IMR-90 (cell line): ENCODE measurements at regions not wholly inside any gene's neighbourhood (a gene's known extent, or its start where the extent isn't known, plus 50 kb on each side); places are given as distances from the start of the nearest gene placed in this dataset.

Experiments
- ATAC-seq: fragments of 200-7000 bp; cut with Tn5 transposase; 2 replicates; pipeline ENCODE4 v1.9.1; 2020; ENCODE audit warnings: low read depth, mild to moderate bottlenecking, moderate library complexity
- BruUV-seq: library from RNA; stranded (reverse); fragments of 400-500 nt; replicated peaks from 2 replicates; lab custom pipeline; 2021; lab: Mats Ljungman, UMichigan
- CTCF ChIA-PET: fragments of 300-600 bp; formaldehyde crosslinking; extraction: SDS; loops from one replicate; lab custom pipeline; 2021; ENCODE audit warnings: antibody characterized with exemption; lab: Yijun Ruan, JAX
- POLR2A ChIA-PET: fragments of 300-600 bp; sonication (Branson Sonifier 250); formaldehyde crosslinking; loops from one replicate; lab custom pipeline; 2022; ENCODE audit warnings: antibody characterized with exemption; ENCODE audit not compliant: unreplicated experiment; lab: Charles Lee
- DNase-seq: peaks from one replicate; pipeline ENCODE4 v3.0.0; 2013
- H2AFZ ChIP-seq: replicated peaks from 2 replicates; pipeline ENCODE3; 2013; ENCODE audit warnings: low read length, mild to moderate bottlenecking; ENCODE audit not compliant: poor library complexity
- H2AK5ac ChIP-seq: 2 replicates; pipeline ENCODE4 v1.6.1; 2013; ENCODE audit warnings: low read depth, low read length, inconsistent platforms
- H2AK9ac ChIP-seq: replicated peaks from 2 replicates; pipeline ENCODE3; 2013; ENCODE audit warnings: mild to moderate bottlenecking, low read depth, low read length, moderate library complexity; ENCODE audit not compliant: poor library complexity
- H2BK120ac ChIP-seq: 2 replicates; pipeline ENCODE4 v1.6.1; 2013; ENCODE audit warnings: low read depth, low read length, inconsistent platforms
- H2BK15ac ChIP-seq: 3 replicates; pipeline ENCODE4 v1.6.1; 2013; ENCODE audit warnings: low read depth, low read length, inconsistent platforms
- H2BK20ac ChIP-seq: 2 replicates; pipeline ENCODE4 v1.6.1; 2013; ENCODE audit warnings: low read depth, mild to moderate bottlenecking, inconsistent platforms, low read length, moderate library complexity
- H2BK5ac ChIP-seq: 2 replicates; pipeline ENCODE4 v1.6.1; 2013; ENCODE audit warnings: mild to moderate bottlenecking, low read depth, low read length, inconsistent platforms; ENCODE audit not compliant: poor library complexity, severe bottlenecking
- H3K14ac ChIP-seq: replicated peaks from 2 replicates; pipeline ENCODE4 v1.6.1; 2013; ENCODE audit warnings: low read depth, low read length, inconsistent platforms
- H3K18ac ChIP-seq: 2 replicates; pipeline ENCODE4 v1.6.1; 2013; ENCODE audit warnings: low read depth, low read length, control low read depth
- H3K23ac ChIP-seq: 2 replicates; pipeline ENCODE4 v1.6.1; 2013; ENCODE audit warnings: low read depth, low read length, inconsistent platforms
- H3K27ac ChIP-seq: 2 replicates; pipeline ENCODE4 v1.5.1; 2013; ENCODE audit warnings: mild to moderate bottlenecking, control low read depth, low read length; ENCODE audit not compliant: insufficient read depth
- H3K27me3 ChIP-seq: 2 replicates; pipeline ENCODE4 v1.6.1; 2013; ENCODE audit warnings: low read length; ENCODE audit not compliant: control insufficient read depth, insufficient read depth
- H3K36me3 ChIP-seq: 2 replicates; pipeline ENCODE4 v1.6.1; 2013; ENCODE audit warnings: low read length, mixed read lengths; ENCODE audit not compliant: control insufficient read depth, insufficient read depth
- H3K4ac ChIP-seq: 2 replicates; pipeline ENCODE4 v1.6.1; 2013; ENCODE audit warnings: low read depth, low read length, inconsistent platforms
- H3K4me1 ChIP-seq: 2 replicates; pipeline ENCODE4 v1.6.1; 2013; ENCODE audit warnings: low read length, mixed read lengths; ENCODE audit not compliant: control insufficient read depth, insufficient read depth
- H3K4me2 ChIP-seq: 2 replicates; pipeline ENCODE4 v1.6.1; 2013; ENCODE audit warnings: low read depth, mild to moderate bottlenecking, control low read depth, low read length, moderate library complexity
- H3K4me3 ChIP-seq: 2 replicates; pipeline ENCODE4 v1.5.1; 2013; ENCODE audit warnings: low read depth, mild to moderate bottlenecking, control low read depth, low read length, moderate library complexity; ENCODE audit not compliant: insufficient read depth
- H3K56ac ChIP-seq: 2 replicates; pipeline ENCODE4 v1.6.1; 2013; ENCODE audit warnings: low read length, inconsistent platforms; ENCODE audit not compliant: insufficient read depth; ENCODE audit errors: extremely low read depth
- H3K79me1 ChIP-seq, 2 experiments: 2 replicates each; pipeline ENCODE4 v1.6.1; 2013; ENCODE audit warnings: low read length in 2 of 2, inconsistent platforms in 1 of 2, low read depth in 1 of 2
- H3K9ac ChIP-seq: 2 replicates; pipeline ENCODE4 v1.6.1; 2013; ENCODE audit warnings: low read depth, low read length, control low read depth
- H3K9me1 ChIP-seq: 2 replicates; pipeline ENCODE4 v1.6.1; 2013; ENCODE audit warnings: low read length, inconsistent platforms; ENCODE audit not compliant: insufficient read depth
- H3K9me3 ChIP-seq: 2 replicates; pipeline ENCODE4 v1.6.1; 2013; ENCODE audit warnings: low read length; ENCODE audit not compliant: control insufficient read depth, insufficient read depth
- H4K20me1 ChIP-seq: 2 replicates; pipeline ENCODE4 v1.6.1; 2013; ENCODE audit warnings: low read length, inconsistent platforms; ENCODE audit not compliant: insufficient read depth
- H4K5ac ChIP-seq: 2 replicates; pipeline ENCODE4 v1.6.1; 2013; ENCODE audit warnings: mild to moderate bottlenecking, low read depth, low read length, control low read depth
- H4K8ac ChIP-seq, 2 experiments: 2 replicates each; pipeline ENCODE4 v1.6.1; 2013; ENCODE audit warnings: low read depth in 2 of 2, low read length in 2 of 2, control low read depth in 1 of 2, inconsistent platforms in 1 of 2
- H4K91ac ChIP-seq: 2 replicates; pipeline ENCODE4 v1.6.1; 2013; ENCODE audit warnings: low read depth, low read length, inconsistent platforms; ENCODE audit not compliant: insufficient read depth
- BHLHE40 ChIP-seq: fragments of 150-350 bp; IDR thresholded peaks from 2 replicates; pipeline ENCODE4 v1.6.1; 2016; ENCODE audit warnings: mild to moderate bottlenecking, low read depth, low read length
- CEBPB ChIP-seq: IDR thresholded peaks from 2 replicates; pipeline ENCODE4 v1.6.1; 2012; ENCODE audit warnings: low read depth, low read length, improper control_type of control experiment
- CHD1 ChIP-seq: IDR thresholded peaks from 2 replicates; pipeline ENCODE4 v1.6.1; 2012; ENCODE audit warnings: low read depth, low read length, improper control_type of control experiment
- CTCF ChIP-seq: conservative IDR thresholded peaks from 2 replicates; pipeline ENCODE4 v1.5.1; 2012; ENCODE audit warnings: mild to moderate bottlenecking, low read depth, low read length, improper control_type of control experiment
- ELK1 ChIP-seq: fragments of 150-350 bp; IDR thresholded peaks from 2 replicates; pipeline ENCODE4 v1.6.1; 2016; ENCODE audit warnings: low read depth, mild to moderate bottlenecking, low read length, moderate library complexity, borderline replicate concordance
- FOS ChIP-seq: fragments of 150-350 bp; IDR thresholded peaks from 2 replicates; pipeline ENCODE4 v1.6.1; 2016; ENCODE audit warnings: low read depth, low read length
- MAFK ChIP-seq: IDR thresholded peaks from 2 replicates; pipeline ENCODE4 v1.6.1; 2012; ENCODE audit warnings: low read depth, low read length, improper control_type of control experiment
- MAZ ChIP-seq: IDR thresholded peaks from 2 replicates; pipeline ENCODE4 v1.6.1; 2012; ENCODE audit warnings: low read depth, mild to moderate bottlenecking, low read length, improper control_type of control experiment, moderate library complexity, borderline replicate concordance
- MXI1 ChIP-seq: IDR thresholded peaks from 2 replicates; pipeline ENCODE4 v1.6.1; 2012; ENCODE audit warnings: low read depth, mild to moderate bottlenecking, low read length, moderate library complexity, borderline replicate concordance
- NFE2L2 ChIP-seq: fragments of 150-350 bp; IDR thresholded peaks from 2 replicates; pipeline ENCODE4 v1.6.1; 2016; ENCODE audit warnings: low read depth, mild to moderate bottlenecking, low read length
- POLR2A ChIP-seq: IDR thresholded peaks from 2 replicates; pipeline ENCODE4 v1.6.1; 2012; ENCODE audit warnings: mild to moderate bottlenecking, low read depth, low read length
- RAD21 ChIP-seq: IDR thresholded peaks from 2 replicates; pipeline ENCODE4 v1.6.1; 2012; ENCODE audit warnings: low read length, improper control_type of control experiment
- RCOR1 ChIP-seq: IDR thresholded peaks from 2 replicates; pipeline ENCODE4 v1.6.1; 2012; ENCODE audit warnings: mild to moderate bottlenecking, low read length, improper control_type of control experiment; ENCODE audit not compliant: insufficient replicate concordance
- RFX5 ChIP-seq: IDR thresholded peaks from 2 replicates; pipeline ENCODE4 v1.8.0; 2012; ENCODE audit warnings: low read depth, mild to moderate bottlenecking, low read length, moderate library complexity
- SMC3 ChIP-seq: fragments of 150-350 bp; IDR thresholded peaks from 2 replicates; pipeline ENCODE4 v1.6.1; 2016; ENCODE audit warnings: low read depth, mild to moderate bottlenecking, antibody characterized with exemption, low read length, moderate library complexity
- USF2 ChIP-seq: fragments of 150-350 bp; IDR thresholded peaks from 2 replicates; pipeline ENCODE4 v1.6.1; 2017; ENCODE audit warnings: mild to moderate bottlenecking, antibody characterized with exemption, low read length, low read depth
- WGBS, 2 experiments: methylation state at CpG; one replicate each; pipeline versions ENCODE4 v1.1.5 to v1.1.7; 2013; ENCODE audit warnings: missing lambda C conversion rate in 2 of 2; ENCODE audit not compliant: insufficient read length in 1 of 2; ENCODE audit errors: extremely low coverage in 2 of 2; 5-methylcytosine and 5-hydroxymethylcytosine counted together
- dilution Hi-C: fragments of 300-500 bp; cut with HindIII; formaldehyde crosslinking; loops from one replicate; pipeline ENCODE4 v1.14.3; 2018; ENCODE audit warnings: low sequenced_read_pairs; ENCODE audit not compliant: unreplicated experiment
- in situ Hi-C: fragments of 300-500 bp; cut with MboI; formaldehyde crosslinking; loops from 3 replicates; pipeline ENCODE4 v1.14.3; 2019; ENCODE audit warnings: low sequenced_read_pairs, inconsistent platforms, mixed read lengths
- intact Hi-C: fragments of 100-400 bp; cut with micrococcal nuclease; formaldehyde crosslinking; loops from 2 replicates; pipeline ENCODE4 v1.10.0; 2022

GRCh38 chr13:76463314-76463713 is 422.9 kb downstream of the KCTD12 start:
- Histone ChIP-seq H4K8ac (no peak overlapping the region), H3K18ac (no peak overlapping the region), H3K79me1 (no peaks in the 10 kb centered on the region), H2AK5ac (no peak overlapping the region), H3K9ac (no peak overlapping the region), H2BK5ac (no peak overlapping the region), H2AK9ac (no peak overlapping the region), H4K91ac (no peak overlapping the region), H4K20me1 (no peaks in the 10 kb centered on the region), H3K14ac (no peak overlapping the region), H3K36me3 (no peaks in the 10 kb centered on the region), H2AFZ (no peak overlapping the region), H3K4me3 (no peak overlapping the region), H3K23ac (no peak overlapping the region), H2BK20ac (no peak overlapping the region), H2BK120ac (no peak overlapping the region), H2BK15ac (no peak overlapping the region; the same call in 2 of the 3 replicates), H3K4ac (no peak overlapping the region), H3K27me3 (no peaks in the 10 kb centered on the region; the same call in 1 of the 2 replicates), H3K27ac (no peak overlapping the region), H3K9me1 (no peaks in the 10 kb centered on the region), H3K9me3 (no peaks in the 10 kb centered on the region), H3K4me1 (no peaks in the 10 kb centered on the region), H4K5ac (no peak overlapping the region), H3K4me2 (no peak overlapping the region), H3K56ac (no peak overlapping the region)
- intact Hi-C loops (no loop called here), dilution Hi-C loops (no loop called here), in situ Hi-C loops (loop anchor here (25.0 kb wide), 1 partner anchor 901 kb away; no protein-coding TSS in a partner anchor)
- no CpG with 5 or more reads among the region's 2 CpGs for WGBS, 2 experiments
- TF ChIP-seq MAFK: no peak
- no peak for TF ChIP-seq POLR2A
- TF ChIP-seq USF2: no peak
- TF ChIP-seq CEBPB: no peak
- no peak for TF ChIP-seq RAD21
- TF ChIP-seq FOS: no peak
- no peak for TF ChIP-seq CHD1
- no peak for TF ChIP-seq BHLHE40
- no peak for TF ChIP-seq SMC3
- no peak for TF ChIP-seq ELK1
- no peak for TF ChIP-seq CTCF
- no peak for TF ChIP-seq RCOR1
- no peak for TF ChIP-seq MXI1
- TF ChIP-seq RFX5: no peak
- TF ChIP-seq NFE2L2: no peak
- no peak for TF ChIP-seq MAZ
- ATAC-seq (no peak), DNase-seq (no peak)
- POLR2A ChIA-PET: no interaction called here
- CTCF ChIA-PET: interaction anchor here (0.6 kb wide), 1 partner anchor 81 kb away, joined by 4 read pairs; no protein-coding TSS in a partner anchor
- no TSS peak for BruUV-seq
